ENCODE measurements at regions not wholly inside any gene's neighbourhood (a gene's known extent, or its start where the extent isn't known, plus 50 kb on each side); places are given as distances from the start of the nearest gene placed in this dataset.

DNA sequence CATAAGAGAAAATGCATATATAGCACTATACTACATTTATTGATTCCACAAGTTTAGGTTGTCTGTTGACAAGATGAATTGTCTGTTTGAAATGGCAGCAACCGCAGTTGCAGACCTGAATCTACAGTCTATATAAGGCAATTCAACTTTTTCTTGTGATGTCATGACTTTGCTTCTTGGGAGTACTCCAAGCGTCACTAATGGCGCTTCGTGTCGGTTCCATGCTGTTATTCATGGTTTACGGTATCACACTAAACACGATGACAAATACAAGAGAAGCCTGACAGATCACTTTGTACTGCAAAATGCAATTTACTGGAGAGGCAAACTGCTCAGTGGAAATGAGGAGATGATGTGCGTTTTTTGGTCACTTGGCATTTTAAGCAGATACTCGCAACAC, 280.3 kb upstream of the TCF21 start:
- no peaks in the 10 kb centered on the region for H3K36me3 Mint-ChIP-seq (ENCODE audit: low read depth)

DNA sequence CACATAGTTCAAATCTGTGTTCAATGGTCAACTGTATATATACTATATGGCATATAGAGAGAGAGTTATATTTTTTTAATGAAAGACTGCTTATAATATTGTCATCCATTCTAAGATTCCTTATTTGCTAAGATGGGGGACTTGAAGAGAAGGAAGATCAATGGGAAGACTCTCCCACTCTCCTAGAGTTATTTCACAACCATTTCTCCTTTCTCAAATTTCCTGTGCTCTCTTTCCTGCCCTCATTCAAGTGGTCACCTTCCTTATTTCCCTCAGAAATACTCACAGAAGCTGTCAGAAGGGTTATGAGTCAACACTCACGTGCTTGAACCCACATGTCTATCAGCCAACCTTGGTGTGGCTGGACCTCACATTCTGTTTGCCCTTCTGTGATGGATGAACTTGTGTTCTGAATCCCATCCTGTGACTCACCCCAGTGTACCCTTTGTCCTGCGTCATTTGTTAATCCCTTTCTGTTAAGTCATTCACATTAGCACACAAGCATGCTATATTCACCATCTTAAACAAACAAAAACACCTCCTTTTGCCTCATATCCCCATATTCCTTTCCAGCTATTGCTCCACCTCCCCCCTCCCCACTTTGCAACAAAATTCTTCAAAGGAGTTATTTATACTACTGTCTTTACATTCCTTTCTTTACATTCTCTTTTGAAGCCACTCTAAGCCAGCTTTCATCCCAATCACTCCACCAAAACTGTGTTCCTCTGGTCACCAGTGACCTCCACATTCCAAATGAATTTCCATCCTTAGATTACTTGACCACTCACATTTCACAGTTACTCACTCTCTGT, 279.3 kb upstream of the TCF21 start:
- no peaks in the 10 kb centered on the region for H3K36me3 Mint-ChIP-seq (ENCODE audit: low read depth)
- H3K27ac Mint-ChIP-seq (ENCODE audit: unreplicated experiment), result no peak overlapping the region
- H3K4me3 Mint-ChIP-seq (ENCODE audit: unreplicated experiment), result no peak overlapping the region
- no peak for DNase-seq (ENCODE audit: low spot score)
- H3K9me3 Mint-ChIP-seq (ENCODE audit: low read depth), result no peaks in the 10 kb centered on the region
- peaks cover 11% of the 10 kb centered on the region for H3K4me1 Mint-ChIP-seq (ENCODE audit: low read depth)
- no peaks in the 10 kb centered on the region for H3K27me3 Mint-ChIP-seq (ENCODE audit: low read depth)
- TF ChIP-seq, protein P1, sequence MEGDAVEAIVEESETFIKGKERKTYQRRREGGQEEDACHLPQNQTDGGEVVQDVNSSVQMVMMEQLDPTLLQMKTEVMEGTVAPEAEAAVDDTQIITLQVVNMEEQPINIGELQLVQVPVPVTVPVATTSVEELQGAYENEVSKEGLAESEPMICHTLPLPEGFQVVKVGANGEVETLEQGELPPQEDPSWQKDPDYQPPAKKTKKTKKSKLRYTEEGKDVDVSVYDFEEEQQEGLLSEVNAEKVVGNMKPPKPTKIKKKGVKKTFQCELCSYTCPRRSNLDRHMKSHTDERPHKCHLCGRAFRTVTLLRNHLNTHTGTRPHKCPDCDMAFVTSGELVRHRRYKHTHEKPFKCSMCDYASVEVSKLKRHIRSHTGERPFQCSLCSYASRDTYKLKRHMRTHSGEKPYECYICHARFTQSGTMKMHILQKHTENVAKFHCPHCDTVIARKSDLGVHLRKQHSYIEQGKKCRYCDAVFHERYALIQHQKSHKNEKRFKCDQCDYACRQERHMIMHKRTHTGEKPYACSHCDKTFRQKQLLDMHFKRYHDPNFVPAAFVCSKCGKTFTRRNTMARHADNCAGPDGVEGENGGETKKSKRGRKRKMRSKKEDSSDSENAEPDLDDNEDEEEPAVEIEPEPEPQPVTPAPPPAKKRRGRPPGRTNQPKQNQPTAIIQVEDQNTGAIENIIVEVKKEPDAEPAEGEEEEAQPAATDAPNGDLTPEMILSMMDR (IDR thresholded peaks at IDR 0.05), result no peak

More for the DNA sequence above, 280.3 kb upstream of the TCF21 start:
- TF ChIP-seq, protein P1 (IDR thresholded peaks at IDR 0.05), result no peak
- H3K27ac Mint-ChIP-seq (ENCODE audit: unreplicated experiment), result no peak overlapping the region
- H3K4me3 Mint-ChIP-seq (ENCODE audit: unreplicated experiment), result no peak overlapping the region
- no peaks in the 10 kb centered on the region for H3K9me3 Mint-ChIP-seq (ENCODE audit: low read depth)
- H3K4me1 Mint-ChIP-seq (ENCODE audit: low read depth), result peaks cover 8% of the 10 kb centered on the region
- H3K27me3 Mint-ChIP-seq (ENCODE audit: low read depth), result no peaks in the 10 kb centered on the region
- DNase-seq (ENCODE audit: low spot score), result no peak

DNA sequence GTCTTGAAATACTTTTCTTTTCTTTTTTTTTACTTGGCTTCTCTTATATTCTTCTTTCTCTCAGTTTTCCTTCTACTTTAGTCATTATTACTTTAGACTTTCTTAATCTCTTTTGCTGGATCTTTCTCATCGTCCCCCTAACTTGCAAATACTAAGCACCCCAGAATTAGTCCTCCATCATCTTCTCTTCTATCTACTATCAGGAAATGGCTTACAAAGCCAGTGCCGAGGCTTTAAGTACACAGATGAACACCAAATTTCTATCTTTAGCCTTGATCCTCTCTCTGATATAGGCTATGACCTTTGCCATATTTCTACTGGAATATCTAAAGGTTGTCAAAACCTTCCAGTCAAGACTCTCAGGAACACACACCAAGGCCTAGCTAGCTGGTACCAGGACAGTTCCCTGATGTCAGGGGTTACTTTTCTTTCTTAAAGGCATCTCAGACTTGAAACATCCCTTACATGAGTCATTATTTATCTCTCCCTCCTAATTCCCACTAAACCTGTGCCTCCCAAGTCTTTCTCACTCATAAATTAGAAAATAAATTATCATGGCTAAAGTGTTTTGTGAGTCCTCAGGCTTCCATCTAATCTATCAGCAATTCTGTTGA, 278.6 kb upstream of the TCF21 start:
- DNase-seq (ENCODE audit: low spot score), result no peak
- Mint-ChIP-seq H3K27me3 (ENCODE audit: low read depth) (no peaks in the 10 kb centered on the region), H3K27ac (ENCODE audit: unreplicated experiment) (no peak overlapping the region), H3K9me3 (ENCODE audit: low read depth) (no peaks in the 10 kb centered on the region), H3K4me1 (ENCODE audit: low read depth) (peaks cover 11% of the 10 kb centered on the region), H3K36me3 (ENCODE audit: low read depth) (no peaks in the 10 kb centered on the region), H3K4me3 (ENCODE audit: unreplicated experiment) (no peak overlapping the region)
- TF ChIP-seq, protein P1 (IDR thresholded peaks at IDR 0.05), result no peak

DNA sequence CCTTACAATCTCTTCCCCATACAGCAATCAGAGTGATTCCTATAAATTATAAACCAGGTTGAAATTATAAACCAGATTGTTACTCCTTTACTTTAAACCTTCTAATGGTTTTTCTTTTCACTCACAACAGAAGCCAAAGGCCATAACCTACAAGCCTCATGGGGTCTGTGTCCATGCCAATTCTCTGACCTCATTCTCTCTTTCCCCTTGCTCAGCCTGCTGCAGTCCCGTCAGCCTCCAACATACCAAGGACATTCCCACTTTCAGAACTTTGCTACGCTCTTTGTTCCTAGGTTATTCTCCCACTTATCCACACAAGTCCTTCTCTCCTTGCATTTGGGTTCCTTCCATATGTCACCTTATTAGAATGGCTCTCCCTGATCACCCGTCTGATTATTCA, 277.9 kb upstream of the TCF21 start:
- Mint-ChIP-seq H3K36me3 (ENCODE audit: low read depth) (no peaks in the 10 kb centered on the region), H3K27me3 (ENCODE audit: low read depth) (no peaks in the 10 kb centered on the region), H3K4me1 (ENCODE audit: low read depth) (peaks cover 11% of the 10 kb centered on the region), H3K27ac (ENCODE audit: unreplicated experiment) (no peak overlapping the region), H3K4me3 (ENCODE audit: unreplicated experiment) (no peak overlapping the region), H3K9me3 (ENCODE audit: low read depth) (no peaks in the 10 kb centered on the region)
- no peak for DNase-seq (ENCODE audit: low spot score)
- TF ChIP-seq, protein P1 (IDR thresholded peaks at IDR 0.05), result no peak

DNA sequence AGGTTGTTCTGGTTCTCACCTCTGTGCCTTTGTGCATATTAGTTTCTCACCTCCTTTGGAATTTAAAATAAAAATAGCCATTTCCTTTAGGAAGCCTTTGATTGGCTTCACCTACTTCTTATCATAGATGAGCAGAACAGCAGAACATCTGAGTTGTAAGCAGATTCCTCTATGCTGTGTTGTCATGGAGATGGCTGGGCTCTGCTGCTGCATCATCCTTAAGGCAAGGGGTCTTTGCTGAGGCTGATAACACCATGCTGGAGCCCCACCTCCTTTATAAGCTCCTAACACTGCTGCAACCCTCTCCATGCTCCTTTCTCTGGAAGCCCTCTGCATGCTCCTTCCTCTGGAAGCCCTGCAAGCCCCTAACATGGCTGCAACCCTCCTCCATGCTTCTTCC, 276.5 kb upstream of the TCF21 start:
- Mint-ChIP-seq H3K27me3 (ENCODE audit: low read depth) (no peaks in the 10 kb centered on the region), H3K4me1 (ENCODE audit: low read depth) (peaks cover 11% of the 10 kb centered on the region), H3K36me3 (ENCODE audit: low read depth) (peaks cover 4% of the 10 kb centered on the region), H3K4me3 (ENCODE audit: unreplicated experiment) (no peak overlapping the region), H3K27ac (ENCODE audit: unreplicated experiment) (no peak overlapping the region), H3K9me3 (ENCODE audit: low read depth) (peaks cover 5% of the 10 kb centered on the region)
- no peak for DNase-seq (ENCODE audit: low spot score)
- TF ChIP-seq, protein P1 (IDR thresholded peaks at IDR 0.05), result no peak
